DOHH2 (cell line): ENCODE measurements at regions not wholly inside any gene's neighbourhood (a gene's known extent, or its start where the extent isn't known, plus 50 kb on each side); places are given as distances from the start of the nearest gene placed in this dataset.

Source experiments
- H3F3A ChIP-seq: fragments of 200-600 bp; sonication (generic), shearing (Covaris generic); 2 replicates; pipeline ENCODE4 v1.6.0; 2016; ENCODE audit warnings: antibody characterized with exemption, mild to moderate bottlenecking; ENCODE audit not compliant: control insufficient read depth, insufficient read depth
- H3K27ac ChIP-seq: fragments of 200-600 bp; sonication (generic); 2 replicates; pipeline ENCODE4 v1.5.1; 2014; ENCODE audit warnings: low read depth, mild to moderate bottlenecking, low read length, moderate library complexity
- H3K27me3 ChIP-seq: fragments of 200-600 bp; sonication (generic); 2 replicates; pipeline ENCODE4 v1.6.1; 2014; ENCODE audit warnings: mild to moderate bottlenecking, low read length, mixed read lengths; ENCODE audit not compliant: control insufficient read depth
- H3K36me3 ChIP-seq: fragments of 200-600 bp; sonication (generic); 2 replicates; pipeline ENCODE4 v1.6.1; 2014; ENCODE audit warnings: mild to moderate bottlenecking, low read length, moderate library complexity, mixed read lengths; ENCODE audit not compliant: control insufficient read depth
- H3K4me1 ChIP-seq: fragments of 200-600 bp; sonication (generic); 2 replicates; pipeline ENCODE4 v1.6.1; 2014; ENCODE audit warnings: mild to moderate bottlenecking, low read length, mixed read lengths; ENCODE audit not compliant: control insufficient read depth
- H3K4me2 ChIP-seq: fragments of 200-600 bp; sonication (generic); 2 replicates; pipeline ENCODE4 v1.6.0; 2014; ENCODE audit warnings: mild to moderate bottlenecking, low read length, moderate library complexity
- H3K4me3 ChIP-seq: fragments of 200-600 bp; sonication (generic); 2 replicates; pipeline ENCODE4 v1.5.1; 2014; ENCODE audit warnings: mild to moderate bottlenecking, low read length, mixed read lengths
- H3K79me2 ChIP-seq: fragments of 200-600 bp; sonication (generic); 2 replicates; pipeline ENCODE4 v1.6.1; 2014; ENCODE audit warnings: mild to moderate bottlenecking, low read length, mixed read lengths; ENCODE audit not compliant: control insufficient read depth
- H3K9me2 ChIP-seq: fragments of 200-600 bp; sonication (generic); replicated peaks from 2 replicates; pipeline ENCODE4 v1.6.1; 2014; ENCODE audit warnings: mild to moderate bottlenecking, low read length, mixed read lengths; ENCODE audit not compliant: control insufficient read depth
- H3K9me3 ChIP-seq: fragments of 200-600 bp; sonication (generic); 2 replicates; pipeline ENCODE4 v1.6.1; 2014; ENCODE audit warnings: antibody characterized with exemption, low read length, mixed read lengths; ENCODE audit not compliant: control insufficient read depth, insufficient read depth
- H4K20me1 ChIP-seq: fragments of 200-600 bp; sonication (generic); 2 replicates; pipeline ENCODE4 v1.6.0; 2014; ENCODE audit warnings: low read depth, mild to moderate bottlenecking, antibody characterized with exemption, low read length, moderate library complexity; ENCODE audit not compliant: control insufficient read depth, insufficient read depth
- CTCF ChIP-seq: fragments of 200-600 bp; sonication (generic); IDR thresholded peaks from one replicate; pipeline ENCODE4 v1.5.1; 2014; ENCODE audit warnings: antibody characterized with exemption, mild to moderate bottlenecking, low read depth, low read length; ENCODE audit not compliant: poor library complexity, severe bottlenecking
- EZH2phosphoT487 ChIP-seq: fragments of 200-600 bp; sonication (generic); IDR thresholded peaks from 2 replicates; pipeline ENCODE4 v1.6.1; 2017; ENCODE audit warnings: borderline replicate concordance, mild to moderate bottlenecking, antibody characterized with exemption, low read length, moderate library complexity, mixed read lengths

- H3K27ac ChIP-seq: no peak overlapping the region
- no peaks in the 10 kb centered on the region for H3K79me2 ChIP-seq
- peaks cover 8% of the 10 kb centered on the region; the same call in 1 of the 2 replicates for H3K9me3 ChIP-seq
- no peaks in the 10 kb centered on the region; the same call in 1 of the 2 replicates for H3K9me2 ChIP-seq
- no peaks in the 10 kb centered on the region for H3K4me1 ChIP-seq
- H3K4me2 ChIP-seq: no peak overlapping the region
- no peaks in the 10 kb centered on the region for H4K20me1 ChIP-seq
- H3K4me3 ChIP-seq: no peak overlapping the region
- TF ChIP-seq CTCF (no peak), EZH2phosphoT487 (no peak)
- H3K36me3 ChIP-seq: no peaks in the 10 kb centered on the region
- no peaks in the 10 kb centered on the region for H3F3A ChIP-seq
- peaks cover 3% of the 10 kb centered on the region; the same call in 1 of the 2 replicates for H3K27me3 ChIP-seq
Measured at GRCh38 chr4:26094911-26095310, 180.9 kb downstream of the SMIM20 start.

- no peak overlapping the region for H3K27ac ChIP-seq
- H3K79me2 ChIP-seq: no peaks in the 10 kb centered on the region
- no peaks in the 10 kb centered on the region for H3K9me2 ChIP-seq
- peaks cover 8% of the 10 kb centered on the region; the same call in 1 of the 2 replicates for H3K9me3 ChIP-seq
- no peaks in the 10 kb centered on the region for H4K20me1 ChIP-seq
- H3K4me2 ChIP-seq: no peak overlapping the region
- H3F3A ChIP-seq: no peaks in the 10 kb centered on the region
- H3K4me1 ChIP-seq: no peaks in the 10 kb centered on the region
- no peaks in the 10 kb centered on the region; the same call in 1 of the 2 replicates for H3K27me3 ChIP-seq
- no peaks in the 10 kb centered on the region for H3K36me3 ChIP-seq
- no peak overlapping the region for H3K4me3 ChIP-seq
- TF ChIP-seq EZH2phosphoT487: no peak
- no peak for TF ChIP-seq CTCF
Measured at GRCh38 chr4:26099967-26100366, 185.9 kb downstream of the SMIM20 start.

- Histone ChIP-seq H4K20me1 (no peaks in the 10 kb centered on the region), H3K27me3 (no peaks in the 10 kb centered on the region; the same call in 1 of the 2 replicates), H3K4me1 (no peaks in the 10 kb centered on the region), H3K36me3 (no peaks in the 10 kb centered on the region), H3K9me3 (peaks cover 8% of the 10 kb centered on the region; the same call in 1 of the 2 replicates), H3K79me2 (no peaks in the 10 kb centered on the region), H3K4me3 (no peak overlapping the region), H3F3A (no peaks in the 10 kb centered on the region), H3K9me2 (no peaks in the 10 kb centered on the region), H3K4me2 (no peak overlapping the region), H3K27ac (no peak overlapping the region)
- TF ChIP-seq EZH2phosphoT487 (no peak), CTCF (no peak)
Measured at GRCh38 chr4:26101011-26101410, 187.0 kb downstream of the SMIM20 start.
